ENCODE measurements at regions not wholly inside any gene's neighbourhood (a gene's known extent, or its start where the extent isn't known, plus 50 kb on each side); places are given as distances from the start of the nearest gene placed in this dataset.

- Histone ChIP-seq H3K4me3 (no peak overlapping the region), H3K4me1 (no peaks in the 10 kb centered on the region), H3K27me3 (no peaks in the 10 kb centered on the region), H3K36me3 (no peaks in the 10 kb centered on the region), H3K27ac (no peak overlapping the region), H3K9me3 (no peaks in the 10 kb centered on the region)
- ATAC-seq (no peak), DNase-seq (no peak)
- TF ChIP-seq CTCF (IDR thresholded peaks at IDR 0.05) = no peak
- intact Hi-C loops (cut with DNase I) = no loop called here
Measured at GRCh38 chr3:22106213-22106896, 355.3 kb upstream of the ZNF385D start.

GRCh38 chr3:22111226-22111625, 360.2 kb upstream of the ZNF385D start:
- TF ChIP-seq CTCF (IDR thresholded peaks at IDR 0.05) = no peak
- no peaks in the 10 kb centered on the region for H3K27me3 ChIP-seq
- H3K4me1 ChIP-seq = no peaks in the 10 kb centered on the region
- H3K27ac ChIP-seq = no peak overlapping the region
- DNase-seq (no peak), ATAC-seq (no peak)
- intact Hi-C loops (cut with DNase I) = no loop called here
- no peaks in the 10 kb centered on the region for H3K36me3 ChIP-seq
- no peaks in the 10 kb centered on the region for H3K9me3 ChIP-seq
- no peak overlapping the region for H3K4me3 ChIP-seq

- Histone ChIP-seq H3K9me3 (no peaks in the 10 kb centered on the region), H3K36me3 (no peaks in the 10 kb centered on the region), H3K4me1 (no peaks in the 10 kb centered on the region), H3K27me3 (no peaks in the 10 kb centered on the region), H3K27ac (no peak overlapping the region), H3K4me3 (no peak overlapping the region)
- intact Hi-C loops (cut with DNase I) = no loop called here
- no peak for TF ChIP-seq CTCF (IDR thresholded peaks at IDR 0.05)
- no peak for DNase-seq
- ATAC-seq = no peak
Measured at GRCh38 chr3:22113453-22113852, 362.4 kb upstream of the ZNF385D start.

GRCh38 chr3:22115581-22115980, 364.6 kb upstream of the ZNF385D start:
- TF ChIP-seq CTCF (IDR thresholded peaks at IDR 0.05) = no peak
- H3K36me3 ChIP-seq = no peaks in the 10 kb centered on the region
- intact Hi-C loops (cut with DNase I) = no loop called here

GRCh38 chr3:22117091-22117490, 366.1 kb upstream of the ZNF385D start:
- intact Hi-C loops (cut with DNase I) = no loop called here
- Histone ChIP-seq H3K27me3 (no peaks in the 10 kb centered on the region), H3K36me3 (no peaks in the 10 kb centered on the region), H3K4me1 (no peaks in the 10 kb centered on the region), H3K9me3 (no peaks in the 10 kb centered on the region), H3K4me3 (no peak overlapping the region), H3K27ac (no peak overlapping the region)
- TF ChIP-seq CTCF (IDR thresholded peaks at IDR 0.05) = no peak
- DNase-seq = no peak
- no peak for ATAC-seq

More at GRCh38 chr3:22115581-22115980, 364.6 kb upstream of the ZNF385D start:
- H3K27ac ChIP-seq = no peak overlapping the region
- H3K27me3 ChIP-seq = no peaks in the 10 kb centered on the region
- H3K4me1 ChIP-seq = no peaks in the 10 kb centered on the region
- ATAC-seq = no peak
- no peak overlapping the region for H3K4me3 ChIP-seq
- H3K9me3 ChIP-seq = no peaks in the 10 kb centered on the region
- no peak for DNase-seq

Data from left lung (tissue), 4 donors.